HG02759 (cell line): ENCODE measurements at regions not wholly inside any gene's neighbourhood (a gene's known extent, or its start where the extent isn't known, plus 50 kb on each side); places are given as distances from the start of the nearest gene placed in this dataset.
"Not testable (repeated sequence)": the region's sequence is repeated elsewhere in the genome, so short reads cannot be mapped to it uniquely, and the experiment has no call there.

Experiments
- ATAC-seq: cut with Tn5 transposase; IDR thresholded peaks from one replicate; pipeline ENCODE4 v1.9.1; 2021; ENCODE audit warnings: mild to moderate bottlenecking, moderate library complexity; ENCODE audit not compliant: unreplicated experiment

DNA sequence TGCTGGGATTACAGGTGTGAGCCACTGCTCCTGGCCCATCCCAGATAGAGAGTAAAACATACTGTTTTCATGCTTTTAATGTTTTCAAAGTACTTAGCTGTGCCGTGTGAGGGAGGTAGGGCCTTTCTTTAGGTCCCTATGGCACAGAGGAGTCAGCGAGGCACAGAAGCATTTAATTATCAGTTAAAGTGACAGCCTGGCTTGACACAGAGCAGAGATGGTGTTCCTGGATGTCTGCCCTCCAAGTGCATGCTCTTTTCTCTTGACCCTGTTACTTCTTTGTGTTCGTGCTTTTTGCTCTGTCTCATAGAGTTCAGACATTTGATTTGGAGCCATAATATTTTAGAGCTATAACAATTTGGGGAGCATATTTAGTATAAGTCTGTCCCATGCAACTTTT lies 199.5 kb downstream of the ANKRD36 start:
- not testable (repeated sequence) for ATAC-seq

DNA sequence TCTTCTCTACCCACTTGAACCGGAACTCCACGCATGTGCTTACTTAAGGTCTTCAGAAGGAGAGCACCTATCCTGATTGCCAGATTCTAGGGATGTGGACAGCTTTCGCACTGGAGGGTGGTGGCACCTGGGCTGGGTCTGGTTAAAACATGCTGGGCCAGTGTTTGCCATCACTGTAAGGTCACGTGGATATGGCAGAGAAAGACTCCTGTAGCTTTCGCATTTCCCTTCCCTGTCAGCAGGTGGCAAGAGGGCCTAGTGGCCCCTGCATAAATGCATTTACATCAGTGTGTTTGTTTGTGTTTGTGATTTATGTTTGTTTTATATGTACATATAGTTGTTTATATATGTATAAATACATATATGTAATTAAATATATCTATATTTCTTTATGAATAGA lies 192.5 kb downstream of the ANKRD36 start:
- ATAC-seq: not testable (repeated sequence)

DNA sequence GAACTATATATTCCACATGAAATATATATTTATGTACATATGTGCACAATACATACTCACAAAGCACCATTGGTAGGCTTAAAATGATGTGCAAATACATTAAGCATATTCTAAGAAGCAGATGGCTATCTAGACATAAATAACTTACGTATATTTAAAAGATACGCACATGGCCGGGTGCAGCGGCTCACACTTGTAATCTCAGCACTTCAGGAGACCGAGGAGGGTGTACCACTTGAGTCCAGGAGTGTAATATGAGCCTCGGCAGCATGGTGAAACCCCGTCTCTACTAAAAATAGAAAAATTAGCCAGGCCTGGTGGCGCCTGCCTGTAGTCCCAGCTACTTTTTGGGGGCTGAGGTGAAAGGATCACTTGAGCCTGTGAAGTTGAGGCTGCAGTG lies 189.9 kb downstream of the ANKRD36 start:
- not testable (repeated sequence) for ATAC-seq

DNA sequence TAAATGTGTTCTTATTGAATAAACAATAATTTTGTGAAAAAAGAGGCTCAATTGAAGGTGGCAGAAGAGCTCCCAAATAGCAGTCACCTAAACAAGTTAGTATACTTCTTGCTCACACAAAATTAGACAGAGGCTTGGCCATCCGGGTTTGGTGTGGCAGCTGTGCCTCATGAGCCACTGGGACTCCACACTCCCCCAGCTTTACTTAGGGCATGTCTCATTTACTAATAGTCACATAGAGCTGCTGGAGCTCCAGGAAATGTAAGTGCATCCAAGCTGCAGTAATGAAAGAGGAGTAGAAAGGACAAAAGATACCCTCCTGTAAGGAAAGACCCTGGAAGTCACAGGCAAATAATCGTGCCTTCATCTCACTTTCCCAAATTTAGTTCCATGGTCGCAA lies 188.8 kb downstream of the ANKRD36 start:
- not testable (repeated sequence) for ATAC-seq
